ENCODE measurements at regions not wholly inside any gene's neighbourhood (a gene's known extent, or its start where the extent isn't known, plus 50 kb on each side); places are given as distances from the start of the nearest gene placed in this dataset.
A peak's percentile ranks its signal among the peaks of the same experiment; 100 is the strongest.

DNA sequence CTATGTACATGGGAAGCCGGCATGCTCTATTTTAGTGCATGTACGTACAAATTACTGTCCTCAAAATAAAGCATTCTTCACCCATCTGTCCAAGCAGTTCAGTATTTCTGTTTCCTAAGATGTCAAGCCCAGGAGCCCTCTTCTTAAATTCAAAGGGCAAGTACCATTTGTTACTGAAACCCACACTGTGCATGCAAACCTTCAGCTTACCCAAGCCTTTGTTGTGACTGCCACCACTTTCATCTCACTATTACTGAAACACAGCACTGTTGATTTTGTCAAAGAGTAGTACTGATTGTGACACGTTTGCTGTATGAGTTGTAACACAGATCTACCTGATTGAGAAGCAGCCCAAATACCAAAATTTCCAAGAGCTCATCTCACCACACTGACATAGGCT is 390.4 kb upstream of the IZUMO3 start:
- Histone ChIP-seq H2BK15ac (replicated peaks; ENCODE audit: low read depth) (no peak overlapping the region), H3K4ac (ENCODE audit: low read depth, low read length) (no peak overlapping the region), H3K4me2 (ENCODE audit: low read length) (no peak overlapping the region), H3K36me3 (ENCODE audit: control insufficient read depth, insufficient read depth, low read length) (no peaks in the 10 kb centered on the region), H3K23ac (ENCODE audit: low read length) (no peak overlapping the region), H3K79me1 (ENCODE audit: low read length) (no peaks in the 10 kb centered on the region), H3K18ac (ENCODE audit: low read length) (no peak overlapping the region), H3K27me3 (ENCODE audit: insufficient read depth, low read length, poor library complexity) (no peaks in the 10 kb centered on the region), H3K4me1 (ENCODE audit: control insufficient read depth, low read depth, low read length) (peaks cover 7% of the 10 kb centered on the region), H3K79me2 (ENCODE audit: control insufficient read depth, insufficient read depth, low read length) (no peaks in the 10 kb centered on the region), H2AK5ac (ENCODE audit: low read length) (no peak overlapping the region), H3K4me3 (ENCODE audit: low read length) (no peak overlapping the region), H4K8ac (ENCODE audit: low read depth, low read length) (no peak overlapping the region), H4K5ac (ENCODE audit: low read length) (no peak overlapping the region), H2BK120ac (ENCODE audit: low read depth, low read length) (no peak overlapping the region), H3K56ac (ENCODE audit: low read length) (no peak overlapping the region), H3K27ac (ENCODE audit: low read depth, low read length) (no peak overlapping the region), H3K9ac (ENCODE audit: low read length) (no peak overlapping the region), H2BK5ac (ENCODE audit: low read length) (no peak overlapping the region)
- no CpG with 5 or more reads among the region's 3 CpGs for WGBS (ENCODE audit: extremely low coverage, insufficient coverage, low lambda C conversion rate)
- DNase-seq: no peak

DNA sequence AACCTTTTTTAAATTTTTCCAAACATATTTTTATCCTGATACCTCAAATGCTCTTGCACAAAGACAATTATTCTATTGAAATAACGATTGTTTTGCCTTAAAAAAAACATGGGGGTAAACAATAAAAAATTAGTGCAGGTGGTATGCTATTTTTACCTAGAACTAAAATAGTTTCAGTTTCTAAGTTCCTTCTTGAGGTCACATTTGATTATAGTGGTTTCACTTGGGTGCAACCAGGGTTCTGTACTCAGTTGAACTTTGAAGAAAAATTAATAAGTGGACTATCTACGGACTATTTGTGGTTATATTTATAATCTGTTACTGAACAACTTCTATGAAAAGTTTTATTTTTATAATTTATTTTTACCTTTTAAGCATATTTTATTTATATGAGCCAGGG is 387.1 kb upstream of the IZUMO3 start:
- no peaks in the 10 kb centered on the region for H3K36me3 ChIP-seq (ENCODE audit: control insufficient read depth, insufficient read depth, low read length)
- no peaks in the 10 kb centered on the region for H3K79me1 ChIP-seq (ENCODE audit: low read length)
- no CpG with 5 or more reads among the region's 2 CpGs for WGBS (ENCODE audit: extremely low coverage, insufficient coverage, low lambda C conversion rate)
- no peak overlapping the region for H3K4me3 ChIP-seq (ENCODE audit: low read length)
- no peak overlapping the region for H3K56ac ChIP-seq (ENCODE audit: low read length)
- H2BK5ac ChIP-seq (ENCODE audit: low read length): no peak overlapping the region
- H3K4me1 ChIP-seq (ENCODE audit: control insufficient read depth, low read depth, low read length): no peaks in the 10 kb centered on the region
- no peak overlapping the region for H2BK15ac ChIP-seq (replicated peaks; ENCODE audit: low read depth)
- H4K5ac ChIP-seq (ENCODE audit: low read length): no peak overlapping the region
- H3K4me2 ChIP-seq (ENCODE audit: low read length): no peak overlapping the region
- no peak overlapping the region for H3K27ac ChIP-seq (ENCODE audit: low read depth, low read length)
- no peak overlapping the region for H3K4ac ChIP-seq (ENCODE audit: low read depth, low read length)
- no peak overlapping the region for H3K18ac ChIP-seq (ENCODE audit: low read length)
- H3K23ac ChIP-seq (ENCODE audit: low read length): no peak overlapping the region
- no peak overlapping the region for H2AK5ac ChIP-seq (ENCODE audit: low read length)
- no peak overlapping the region for H4K8ac ChIP-seq (ENCODE audit: low read depth, low read length)
- H3K79me2 ChIP-seq (ENCODE audit: control insufficient read depth, insufficient read depth, low read length): no peaks in the 10 kb centered on the region
- no peaks in the 10 kb centered on the region for H3K27me3 ChIP-seq (ENCODE audit: insufficient read depth, low read length, poor library complexity)
- no peak for DNase-seq
- H3K9ac ChIP-seq (ENCODE audit: low read length): no peak overlapping the region
- H2BK120ac ChIP-seq (ENCODE audit: low read depth, low read length): no peak overlapping the region

- no peaks in the 10 kb centered on the region for H3K79me1 ChIP-seq (ENCODE audit: low read length)
- H3K4me2 ChIP-seq (ENCODE audit: low read length): no peak overlapping the region
- no peak for DNase-seq
- no peak overlapping the region for H2BK120ac ChIP-seq (ENCODE audit: low read depth, low read length)
- no peak overlapping the region for H3K4me3 ChIP-seq (ENCODE audit: low read length)
- H3K4ac ChIP-seq (ENCODE audit: low read depth, low read length): no peak overlapping the region
- H2BK5ac ChIP-seq (ENCODE audit: low read length): no peak overlapping the region
- no peaks in the 10 kb centered on the region for H3K27me3 ChIP-seq (ENCODE audit: insufficient read depth, low read length, poor library complexity)
- H2AK5ac ChIP-seq (ENCODE audit: low read length): no peak overlapping the region
- no peak overlapping the region for H3K23ac ChIP-seq (ENCODE audit: low read length)
- no peak overlapping the region for H3K27ac ChIP-seq (ENCODE audit: low read depth, low read length)
- no peak overlapping the region for H4K5ac ChIP-seq (ENCODE audit: low read length)
- no peak overlapping the region for H4K8ac ChIP-seq (ENCODE audit: low read depth, low read length)
- no peak overlapping the region for H2BK15ac ChIP-seq (replicated peaks; ENCODE audit: low read depth)
- no peak overlapping the region for H3K56ac ChIP-seq (ENCODE audit: low read length)
- no peak overlapping the region for H3K9ac ChIP-seq (ENCODE audit: low read length)
- no peaks in the 10 kb centered on the region for H3K36me3 ChIP-seq (ENCODE audit: control insufficient read depth, insufficient read depth, low read length)
- H3K79me2 ChIP-seq (ENCODE audit: control insufficient read depth, insufficient read depth, low read length): no peaks in the 10 kb centered on the region
- H3K18ac ChIP-seq (ENCODE audit: low read length): no peak overlapping the region
- WGBS (ENCODE audit: extremely low coverage, insufficient coverage, low lambda C conversion rate): no CpG with 5 or more reads among the region's 3 CpGs
- H3K4me1 ChIP-seq (ENCODE audit: control insufficient read depth, low read depth, low read length): no peaks in the 10 kb centered on the region
Observed at GRCh38 chr9:24931894-24932293, 386.2 kb upstream of the IZUMO3 start.

- Histone ChIP-seq H3K9ac (ENCODE audit: low read length) (no peak overlapping the region), H3K56ac (ENCODE audit: low read length) (no peak overlapping the region), H3K79me1 (ENCODE audit: low read length) (no peaks in the 10 kb centered on the region), H2BK15ac (replicated peaks; ENCODE audit: low read depth) (no peak overlapping the region), H3K4me1 (ENCODE audit: control insufficient read depth, low read depth, low read length) (no peaks in the 10 kb centered on the region), H3K4me3 (ENCODE audit: low read length) (no peak overlapping the region), H3K4ac (ENCODE audit: low read depth, low read length) (no peak overlapping the region), H3K27me3 (ENCODE audit: insufficient read depth, low read length, poor library complexity) (no peaks in the 10 kb centered on the region), H3K27ac (ENCODE audit: low read depth, low read length) (no peak overlapping the region), H3K18ac (ENCODE audit: low read length) (no peak overlapping the region), H3K79me2 (ENCODE audit: control insufficient read depth, insufficient read depth, low read length) (no peaks in the 10 kb centered on the region), H3K23ac (ENCODE audit: low read length) (no peak overlapping the region), H3K4me2 (ENCODE audit: low read length) (no peak overlapping the region), H2BK5ac (ENCODE audit: low read length) (no peak overlapping the region), H2AK5ac (ENCODE audit: low read length) (no peak overlapping the region), H4K8ac (ENCODE audit: low read depth, low read length) (no peak overlapping the region), H3K36me3 (ENCODE audit: control insufficient read depth, insufficient read depth, low read length) (no peaks in the 10 kb centered on the region), H2BK120ac (ENCODE audit: low read depth, low read length) (no peak overlapping the region), H4K5ac (ENCODE audit: low read length) (no peak overlapping the region)
- peak; percentile 30 for DNase-seq
Observed at GRCh38 chr9:24912767-24913166, 367.1 kb upstream of the IZUMO3 start.

DNA sequence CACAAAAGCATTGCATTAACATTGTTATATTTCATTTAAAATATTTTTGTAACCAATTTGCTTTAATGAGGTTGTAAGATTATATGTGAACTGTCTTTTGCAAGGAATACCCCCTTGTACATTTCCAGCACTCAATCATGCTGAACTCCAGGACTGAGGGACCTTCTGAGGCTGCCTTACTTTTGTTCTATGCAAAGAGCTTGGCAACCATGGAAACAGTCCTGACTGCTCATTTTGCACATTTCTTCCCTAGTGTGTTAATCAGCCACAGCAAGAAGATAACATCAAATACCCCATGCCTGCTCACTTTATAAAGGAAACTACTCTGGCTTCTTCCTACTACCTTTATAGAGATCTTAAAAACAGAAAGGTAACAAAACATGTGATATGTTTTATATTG is 355.6 kb upstream of the IZUMO3 start:
- Histone ChIP-seq H3K56ac (ENCODE audit: low read length) (no peak overlapping the region), H3K36me3 (ENCODE audit: control insufficient read depth, insufficient read depth, low read length) (no peaks in the 10 kb centered on the region), H3K27me3 (ENCODE audit: insufficient read depth, low read length, poor library complexity) (no peaks in the 10 kb centered on the region), H2BK15ac (replicated peaks; ENCODE audit: low read depth) (no peak overlapping the region), H2BK120ac (ENCODE audit: low read depth, low read length) (no peak overlapping the region), H3K4ac (ENCODE audit: low read depth, low read length) (no peak overlapping the region), H3K18ac (ENCODE audit: low read length) (no peak overlapping the region), H3K4me1 (ENCODE audit: control insufficient read depth, low read depth, low read length) (no peaks in the 10 kb centered on the region), H3K79me2 (ENCODE audit: control insufficient read depth, insufficient read depth, low read length) (no peaks in the 10 kb centered on the region), H3K4me2 (ENCODE audit: low read length) (no peak overlapping the region), H3K27ac (ENCODE audit: low read depth, low read length) (no peak overlapping the region), H3K23ac (ENCODE audit: low read length) (no peak overlapping the region), H2AK5ac (ENCODE audit: low read length) (no peak overlapping the region), H2BK5ac (ENCODE audit: low read length) (no peak overlapping the region), H4K8ac (ENCODE audit: low read depth, low read length) (no peak overlapping the region), H3K9ac (ENCODE audit: low read length) (no peak overlapping the region), H4K5ac (ENCODE audit: low read length) (no peak overlapping the region), H3K79me1 (ENCODE audit: low read length) (no peaks in the 10 kb centered on the region), H3K4me3 (ENCODE audit: low read length) (no peak overlapping the region)
- peak; percentile 26 for DNase-seq

DNA sequence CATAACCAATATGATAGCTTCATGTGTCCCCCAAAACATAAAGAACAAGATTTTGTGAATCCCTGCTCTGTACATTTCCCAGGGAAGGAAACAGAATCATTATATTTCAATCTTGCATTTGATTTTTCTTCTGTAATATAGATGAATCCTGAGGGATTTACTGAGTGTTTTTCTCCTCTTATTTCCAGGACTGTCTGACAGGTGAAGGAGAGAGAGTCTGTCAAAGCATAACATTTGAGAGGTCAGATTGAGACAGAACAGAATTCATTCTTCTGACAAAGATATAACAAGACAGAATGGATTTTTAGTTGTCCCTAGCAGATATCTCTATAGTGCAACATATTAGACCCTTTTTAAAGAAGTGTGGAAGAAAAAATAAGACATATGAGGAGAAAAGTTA is 354.5 kb upstream of the IZUMO3 start:
- H3K18ac ChIP-seq (ENCODE audit: low read length): no peak overlapping the region
- no peak overlapping the region for H2BK120ac ChIP-seq (ENCODE audit: low read depth, low read length)
- H3K4me3 ChIP-seq (ENCODE audit: low read length): no peak overlapping the region
- H3K9ac ChIP-seq (ENCODE audit: low read length): no peak overlapping the region
- no peaks in the 10 kb centered on the region for H3K79me2 ChIP-seq (ENCODE audit: control insufficient read depth, insufficient read depth, low read length)
- no peak overlapping the region for H2BK15ac ChIP-seq (replicated peaks; ENCODE audit: low read depth)
- no peak overlapping the region for H3K23ac ChIP-seq (ENCODE audit: low read length)
- no peak overlapping the region for H4K8ac ChIP-seq (ENCODE audit: low read depth, low read length)
- H2BK5ac ChIP-seq (ENCODE audit: low read length): no peak overlapping the region
- DNase-seq: no peak
- no peaks in the 10 kb centered on the region for H3K36me3 ChIP-seq (ENCODE audit: control insufficient read depth, insufficient read depth, low read length)
- H3K4me1 ChIP-seq (ENCODE audit: control insufficient read depth, low read depth, low read length): no peaks in the 10 kb centered on the region
- no peaks in the 10 kb centered on the region for H3K27me3 ChIP-seq (ENCODE audit: insufficient read depth, low read length, poor library complexity)
- no peak overlapping the region for H3K56ac ChIP-seq (ENCODE audit: low read length)
- no peak overlapping the region for H3K4me2 ChIP-seq (ENCODE audit: low read length)
- no peak overlapping the region for H3K27ac ChIP-seq (ENCODE audit: low read depth, low read length)
- H3K79me1 ChIP-seq (ENCODE audit: low read length): no peaks in the 10 kb centered on the region
- no peak overlapping the region for H3K4ac ChIP-seq (ENCODE audit: low read depth, low read length)
- H2AK5ac ChIP-seq (ENCODE audit: low read length): no peak overlapping the region
- H4K5ac ChIP-seq (ENCODE audit: low read length): no peak overlapping the region

Data from mesendoderm (in vitro differentiated cells).